SU-DHL-6 (cell line): ENCODE measurements at regions not wholly inside any gene's neighbourhood (a gene's known extent, or its start where the extent isn't known, plus 50 kb on each side); places are given as distances from the start of the nearest gene placed in this dataset.

Source experiments
- EZH2phosphoT487 ChIP-seq: fragments of 200-600 bp; sonication (generic), shearing (Covaris generic); conservative IDR thresholded peaks from 2 replicates; pipeline ENCODE4 v1.6.1; 2018; ENCODE audit warnings: mild to moderate bottlenecking, antibody characterized with exemption, low read length, moderate library complexity, mixed read lengths
- TF ChIP-seq, protein P1 (sequence below): fragments of 200-600 bp; sonication (generic); IDR thresholded peaks from one replicate; pipeline ENCODE4 v1.5.1; 2017; ENCODE audit warnings: antibody characterized with exemption, mild to moderate bottlenecking, low read length, moderate library complexity; ENCODE audit not compliant: insufficient read depth, poor library complexity, severe bottlenecking

GRCh38 chr7:121744319-121744718, 128.6 kb upstream of the PTPRZ1 start:
- TF ChIP-seq, protein P1, sequence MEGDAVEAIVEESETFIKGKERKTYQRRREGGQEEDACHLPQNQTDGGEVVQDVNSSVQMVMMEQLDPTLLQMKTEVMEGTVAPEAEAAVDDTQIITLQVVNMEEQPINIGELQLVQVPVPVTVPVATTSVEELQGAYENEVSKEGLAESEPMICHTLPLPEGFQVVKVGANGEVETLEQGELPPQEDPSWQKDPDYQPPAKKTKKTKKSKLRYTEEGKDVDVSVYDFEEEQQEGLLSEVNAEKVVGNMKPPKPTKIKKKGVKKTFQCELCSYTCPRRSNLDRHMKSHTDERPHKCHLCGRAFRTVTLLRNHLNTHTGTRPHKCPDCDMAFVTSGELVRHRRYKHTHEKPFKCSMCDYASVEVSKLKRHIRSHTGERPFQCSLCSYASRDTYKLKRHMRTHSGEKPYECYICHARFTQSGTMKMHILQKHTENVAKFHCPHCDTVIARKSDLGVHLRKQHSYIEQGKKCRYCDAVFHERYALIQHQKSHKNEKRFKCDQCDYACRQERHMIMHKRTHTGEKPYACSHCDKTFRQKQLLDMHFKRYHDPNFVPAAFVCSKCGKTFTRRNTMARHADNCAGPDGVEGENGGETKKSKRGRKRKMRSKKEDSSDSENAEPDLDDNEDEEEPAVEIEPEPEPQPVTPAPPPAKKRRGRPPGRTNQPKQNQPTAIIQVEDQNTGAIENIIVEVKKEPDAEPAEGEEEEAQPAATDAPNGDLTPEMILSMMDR = no peak
- TF ChIP-seq EZH2phosphoT487 = no peak
